Astrocyte (in vitro differentiated cells and primary cell): ENCODE measurements at regions not wholly inside any gene's neighbourhood (a gene's known extent, or its start where the extent isn't known, plus 50 kb on each side); places are given as distances from the start of the nearest gene placed in this dataset.

Experiments used
- EZH2 ChIP-seq: IDR thresholded peaks from 2 replicates; pipeline ENCODE4 v1.6.1; 2012; ENCODE audit warnings: mild to moderate bottlenecking, low read length, inconsistent platforms; ENCODE audit not compliant: insufficient read depth
- TF ChIP-seq, protein P1 (sequence below): IDR thresholded peaks from 2 replicates; pipeline ENCODE4 v1.5.1; 2011; ENCODE audit warnings: low read depth, mild to moderate bottlenecking, inconsistent platforms, low read length, moderate library complexity; ENCODE audit not compliant: insufficient read depth

DNA sequence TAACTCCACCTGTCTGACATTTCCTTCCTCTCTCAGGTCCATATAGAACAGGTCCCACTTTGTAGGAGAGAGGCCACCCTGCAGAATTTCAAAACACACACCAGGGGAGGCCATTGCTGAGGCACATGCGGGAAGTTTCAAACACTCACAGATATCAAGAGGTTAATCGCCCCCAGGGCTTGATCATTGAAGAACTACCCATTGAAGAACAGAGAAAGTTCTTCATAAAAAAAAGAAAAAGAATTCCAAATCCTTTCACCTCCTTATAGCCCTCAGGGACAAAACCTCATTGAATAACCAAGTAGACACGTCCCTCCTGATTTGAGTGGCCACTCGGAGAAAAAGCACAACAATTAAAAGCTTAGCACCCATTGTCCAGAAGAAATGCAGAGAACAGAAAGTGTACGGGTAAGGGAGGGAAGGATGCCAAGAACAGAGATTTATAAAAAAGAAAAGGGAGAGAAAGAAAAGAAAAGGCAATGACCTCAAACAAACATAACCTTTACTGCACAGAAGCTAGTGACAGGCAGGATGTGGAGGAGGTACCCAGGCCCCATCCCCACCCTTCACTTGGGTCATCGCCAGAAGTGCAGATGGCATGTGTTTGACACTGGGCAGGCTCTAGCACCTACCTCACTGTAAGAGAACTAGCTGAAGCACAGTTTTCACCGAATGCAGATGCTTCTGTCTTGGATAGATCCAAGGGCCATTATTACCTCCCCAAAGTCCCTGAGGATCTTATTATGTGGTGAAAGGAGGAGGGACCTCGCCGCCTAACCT is 112.3 kb upstream of the HES1 start:
- TF ChIP-seq, protein P1, sequence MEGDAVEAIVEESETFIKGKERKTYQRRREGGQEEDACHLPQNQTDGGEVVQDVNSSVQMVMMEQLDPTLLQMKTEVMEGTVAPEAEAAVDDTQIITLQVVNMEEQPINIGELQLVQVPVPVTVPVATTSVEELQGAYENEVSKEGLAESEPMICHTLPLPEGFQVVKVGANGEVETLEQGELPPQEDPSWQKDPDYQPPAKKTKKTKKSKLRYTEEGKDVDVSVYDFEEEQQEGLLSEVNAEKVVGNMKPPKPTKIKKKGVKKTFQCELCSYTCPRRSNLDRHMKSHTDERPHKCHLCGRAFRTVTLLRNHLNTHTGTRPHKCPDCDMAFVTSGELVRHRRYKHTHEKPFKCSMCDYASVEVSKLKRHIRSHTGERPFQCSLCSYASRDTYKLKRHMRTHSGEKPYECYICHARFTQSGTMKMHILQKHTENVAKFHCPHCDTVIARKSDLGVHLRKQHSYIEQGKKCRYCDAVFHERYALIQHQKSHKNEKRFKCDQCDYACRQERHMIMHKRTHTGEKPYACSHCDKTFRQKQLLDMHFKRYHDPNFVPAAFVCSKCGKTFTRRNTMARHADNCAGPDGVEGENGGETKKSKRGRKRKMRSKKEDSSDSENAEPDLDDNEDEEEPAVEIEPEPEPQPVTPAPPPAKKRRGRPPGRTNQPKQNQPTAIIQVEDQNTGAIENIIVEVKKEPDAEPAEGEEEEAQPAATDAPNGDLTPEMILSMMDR: no peak
- no peak for TF ChIP-seq EZH2
